Suprapubic skin (tissue), 4 donors: ENCODE measurements at regions not wholly inside any gene's neighbourhood (a gene's known extent, or its start where the extent isn't known, plus 50 kb on each side); places are given as distances from the start of the nearest gene placed in this dataset.

Experiments used
- DNase-seq, 2 donors: peaks; one replicate each; pipeline ENCODE4 v3.0.0-alpha.2; 2019; ENCODE audit warnings: low spot score in 2 of 2
- H3K27ac ChIP-seq: fragments of 200-600 bp; sonication (generic); one replicate; pipeline ENCODE4 v1.5.1; 2019
- H3K27me3 ChIP-seq: fragments of 200-600 bp; sonication (generic); one replicate; pipeline ENCODE4 v1.5.1; 2019
- H3K36me3 ChIP-seq: fragments of 200-600 bp; sonication (generic); one replicate; pipeline ENCODE4 v1.5.1; 2019
- H3K4me1 ChIP-seq: fragments of 200-600 bp; sonication (generic); one replicate; pipeline ENCODE4 v1.5.1; 2019
- H3K4me3 ChIP-seq: fragments of 200-600 bp; sonication (generic); one replicate; pipeline ENCODE4 v1.5.1; 2019; ENCODE audit warnings: mild to moderate bottlenecking
- H3K9me3 ChIP-seq: fragments of 200-600 bp; sonication (generic); one replicate; pipeline ENCODE4 v1.5.1; 2019
- EP300 ChIP-seq: sonication (generic); formaldehyde crosslinking; IDR thresholded peaks from one replicate; pipeline ENCODE4 v1.6.1; 2017; ENCODE audit warnings: antibody characterized with exemption
- POLR2A ChIP-seq, 2 donors: fragments of 450-650 bp; IDR thresholded peaks; one replicate each; pipeline ENCODE4 v1.6.1; 2017; ENCODE audit warnings: antibody characterized with exemption in 2 of 2, mild to moderate bottlenecking in 2 of 2, moderate library complexity in 2 of 2
- POLR2AphosphoS5 ChIP-seq, 3 donors: sonication (generic); formaldehyde crosslinking; IDR thresholded peaks; one replicate each; pipeline ENCODE4 v1.6.1; 2017; ENCODE audit warnings: antibody characterized with exemption in 3 of 3
- WGBS: methylation state at CpG from one replicate; pipeline ENCODE4 v1.1.5; 2018; 5-methylcytosine and 5-hydroxymethylcytosine counted together
- TF ChIP-seq, protein P1 (sequence below), 2 donors: fragments of 200-600 bp in 1 of 2; fragments of 450-650 bp in 1 of 2; sonication (generic) in 1 of 2; IDR thresholded peaks; one replicate each; pipeline ENCODE4 v1.5.1; 2016 to 2019; ENCODE audit warnings: antibody characterized with exemption in 2 of 2, mild to moderate bottlenecking in 1 of 2, moderate library complexity in 1 of 2

DNA sequence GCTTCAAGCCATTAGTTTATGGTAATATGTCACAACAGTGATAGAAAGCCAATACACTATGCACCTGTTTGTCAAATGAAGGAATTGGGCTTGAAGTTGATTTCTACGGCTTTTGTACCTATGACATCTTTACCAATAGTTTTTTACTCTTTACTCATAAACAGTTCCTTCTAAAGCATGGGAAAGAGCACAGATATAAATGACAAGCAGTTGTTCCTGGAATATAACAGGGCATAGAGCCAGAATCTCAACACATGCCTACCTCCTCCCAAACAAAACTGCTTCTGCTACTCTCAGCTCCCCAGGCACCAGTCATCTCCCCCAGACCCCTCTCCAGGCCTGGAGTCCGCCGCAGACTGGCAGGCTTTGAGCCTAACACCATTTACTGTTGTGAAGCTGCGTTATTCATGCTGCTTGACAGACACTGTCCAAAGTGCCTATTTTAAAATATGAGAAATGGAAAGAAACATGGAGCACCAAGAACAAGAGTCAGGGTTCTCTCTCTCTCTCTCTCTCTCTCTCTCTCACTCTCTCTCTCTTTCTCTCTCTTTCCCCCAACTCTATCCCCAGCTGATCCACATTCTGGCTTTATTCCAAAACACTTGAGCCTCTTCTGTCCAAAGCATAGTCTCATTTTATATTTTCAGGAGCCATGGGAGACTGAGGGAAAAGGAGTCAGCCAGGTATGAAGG, 111.6 kb downstream of the ADRB2 start:
- H3K4me1 ChIP-seq: peaks cover 9% of the 10 kb centered on the region
- H3K27ac ChIP-seq: no peak overlapping the region
- H3K4me3 ChIP-seq: no peak overlapping the region
- H3K36me3 ChIP-seq: no peaks in the 10 kb centered on the region
- no peaks in the 10 kb centered on the region for H3K27me3 ChIP-seq
- 84% methylated on average over 4 of the region's 4 CpGs for WGBS
- DNase-seq: no peak
- TF ChIP-seq POLR2A (IDR thresholded peaks at IDR 0.05) (no peak), EP300 (no peak), POLR2AphosphoS5 (IDR thresholded peaks at IDR 0.05) (no peak)
- TF ChIP-seq, protein P1, sequence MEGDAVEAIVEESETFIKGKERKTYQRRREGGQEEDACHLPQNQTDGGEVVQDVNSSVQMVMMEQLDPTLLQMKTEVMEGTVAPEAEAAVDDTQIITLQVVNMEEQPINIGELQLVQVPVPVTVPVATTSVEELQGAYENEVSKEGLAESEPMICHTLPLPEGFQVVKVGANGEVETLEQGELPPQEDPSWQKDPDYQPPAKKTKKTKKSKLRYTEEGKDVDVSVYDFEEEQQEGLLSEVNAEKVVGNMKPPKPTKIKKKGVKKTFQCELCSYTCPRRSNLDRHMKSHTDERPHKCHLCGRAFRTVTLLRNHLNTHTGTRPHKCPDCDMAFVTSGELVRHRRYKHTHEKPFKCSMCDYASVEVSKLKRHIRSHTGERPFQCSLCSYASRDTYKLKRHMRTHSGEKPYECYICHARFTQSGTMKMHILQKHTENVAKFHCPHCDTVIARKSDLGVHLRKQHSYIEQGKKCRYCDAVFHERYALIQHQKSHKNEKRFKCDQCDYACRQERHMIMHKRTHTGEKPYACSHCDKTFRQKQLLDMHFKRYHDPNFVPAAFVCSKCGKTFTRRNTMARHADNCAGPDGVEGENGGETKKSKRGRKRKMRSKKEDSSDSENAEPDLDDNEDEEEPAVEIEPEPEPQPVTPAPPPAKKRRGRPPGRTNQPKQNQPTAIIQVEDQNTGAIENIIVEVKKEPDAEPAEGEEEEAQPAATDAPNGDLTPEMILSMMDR (IDR thresholded peaks at IDR 0.05): no peak
- H3K9me3 ChIP-seq: no peaks in the 10 kb centered on the region

DNA sequence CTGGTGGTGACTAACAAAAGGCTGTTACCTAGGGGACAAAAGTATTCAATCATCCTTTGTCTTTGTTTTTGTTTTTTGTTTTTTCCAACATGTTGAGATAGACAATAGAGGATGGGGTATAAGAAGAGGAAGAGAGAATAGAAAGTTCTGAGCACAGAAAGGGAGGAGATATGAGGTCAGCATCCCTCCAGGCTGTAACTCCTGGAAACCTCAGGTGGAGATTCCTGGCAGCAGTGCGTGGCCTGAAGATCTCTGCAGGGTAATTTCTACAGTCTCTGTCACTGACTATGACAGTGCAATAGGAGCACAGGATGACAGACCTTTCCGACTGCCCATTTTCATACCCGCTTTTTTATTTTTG, 112.1 kb downstream of the ADRB2 start:
- Histone ChIP-seq H3K4me1 (peaks cover 9% of the 10 kb centered on the region), H3K4me3 (no peak overlapping the region), H3K27ac (no peak overlapping the region), H3K36me3 (no peaks in the 10 kb centered on the region), H3K27me3 (no peaks in the 10 kb centered on the region), H3K9me3 (no peaks in the 10 kb centered on the region)
- no peak for DNase-seq
- 84% methylated on average over 3 of the region's 3 CpGs for WGBS
- TF ChIP-seq, protein P1 (IDR thresholded peaks at IDR 0.05): no peak
- TF ChIP-seq POLR2AphosphoS5 (IDR thresholded peaks at IDR 0.05) (no peak), POLR2A (IDR thresholded peaks at IDR 0.05) (no peak), EP300 (no peak)

DNA sequence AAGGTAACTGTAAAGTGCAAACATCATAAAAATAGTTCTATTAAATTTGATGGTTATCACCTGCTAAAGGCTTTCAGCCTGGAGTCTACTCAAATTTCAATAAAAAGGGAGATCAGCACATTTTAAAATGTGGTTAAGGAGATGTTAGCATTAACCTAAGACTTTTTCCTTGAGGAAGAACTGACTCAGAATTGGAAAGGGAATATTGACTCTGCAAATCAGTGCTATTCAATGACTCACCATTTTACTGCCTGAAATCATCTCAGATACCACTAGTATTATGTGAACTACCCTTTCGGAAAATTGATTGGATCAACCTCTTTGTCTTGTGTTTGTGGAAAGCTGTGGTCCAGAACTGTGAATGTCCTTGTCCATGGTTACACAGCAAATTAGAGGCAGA, 113.3 kb downstream of the ADRB2 start:
- no peak overlapping the region for H3K27ac ChIP-seq
- H3K27me3 ChIP-seq: no peaks in the 10 kb centered on the region
- H3K9me3 ChIP-seq: no peaks in the 10 kb centered on the region
- peaks cover 9% of the 10 kb centered on the region for H3K4me1 ChIP-seq
- TF ChIP-seq POLR2AphosphoS5 (IDR thresholded peaks at IDR 0.05): no peak
- no peak for TF ChIP-seq POLR2A (IDR thresholded peaks at IDR 0.05)
- TF ChIP-seq EP300: no peak
- TF ChIP-seq, protein P1 (IDR thresholded peaks at IDR 0.05): no peak
- H3K4me3 ChIP-seq: no peak overlapping the region
- no peak for DNase-seq
- H3K36me3 ChIP-seq: no peaks in the 10 kb centered on the region
- WGBS: 73% methylated on average over 1 of the region's 1 CpG

DNA sequence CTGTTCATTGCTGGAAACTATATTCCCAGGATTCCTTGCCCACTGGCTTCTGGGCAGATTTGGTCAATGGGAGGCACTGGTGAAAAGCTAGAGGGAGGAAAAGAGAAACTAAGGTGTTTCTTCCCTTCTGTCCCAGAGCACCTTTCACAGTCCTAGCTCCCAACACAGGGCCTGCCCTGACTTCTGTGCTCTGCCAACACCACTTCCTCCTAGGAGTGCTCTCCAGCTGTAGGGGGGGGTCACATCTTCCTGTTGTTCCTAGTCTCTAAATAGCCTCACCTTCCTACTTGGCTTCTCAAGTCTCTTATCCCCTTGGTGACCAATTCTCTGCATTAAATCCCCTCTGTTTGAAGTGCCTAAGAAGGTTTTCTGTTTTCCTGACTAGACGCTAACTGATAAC, 115.4 kb downstream of the ADRB2 start:
- H3K27me3 ChIP-seq: no peaks in the 10 kb centered on the region
- no peak overlapping the region for H3K27ac ChIP-seq
- no peaks in the 10 kb centered on the region for H3K9me3 ChIP-seq
- H3K4me1 ChIP-seq: peaks cover 9% of the 10 kb centered on the region
- no peak for DNase-seq
- TF ChIP-seq, protein P1 (IDR thresholded peaks at IDR 0.05): no peak
- no peak for TF ChIP-seq POLR2AphosphoS5 (IDR thresholded peaks at IDR 0.05)
- TF ChIP-seq EP300: no peak
- no peak for TF ChIP-seq POLR2A (IDR thresholded peaks at IDR 0.05)
- H3K4me3 ChIP-seq: no peak overlapping the region
- no peaks in the 10 kb centered on the region for H3K36me3 ChIP-seq
- 83% methylated on average over 1 of the region's 1 CpG for whole genome bisulfite sequencing

GRCh38 chr5:148949841-148950470, 112.9 kb downstream of the SH3TC2 start:
- H3K4me1 ChIP-seq: peaks cover 33% of the 10 kb centered on the region
- peak overlapping the region; percentile 65 for H3K27ac ChIP-seq
- TF ChIP-seq POLR2A (IDR thresholded peaks at IDR 0.05) (no peak), EP300 (no peak), POLR2AphosphoS5 (IDR thresholded peaks at IDR 0.05) (no peak)
- TF ChIP-seq, protein P1 (IDR thresholded peaks at IDR 0.05): no peak
- H3K4me3 ChIP-seq: no peak overlapping the region
- H3K9me3 ChIP-seq: no peaks in the 10 kb centered on the region
- H3K27me3 ChIP-seq: no peaks in the 10 kb centered on the region
- no peak for DNase-seq
- 56% methylated on average over 4 of the region's 4 CpGs for WGBS
- no peaks in the 10 kb centered on the region for H3K36me3 ChIP-seq
